Kasumi-1 (cell line): ENCODE measurements at regions not wholly inside any gene's neighbourhood (a gene's known extent, or its start where the extent isn't known, plus 50 kb on each side); places are given as distances from the start of the nearest gene placed in this dataset.

ENCODE experiments used
- DNase-seq, 2 experiments: peaks; one replicate each; lab custom pipeline; 2025; lab: John Stamatoyannopoulos, UW

GRCh38 chr6:19465256-19465655, 371.9 kb upstream of the ID4 start:
- DNase-seq = no peak

GRCh38 chr6:19465760-19466159, 371.4 kb upstream of the ID4 start:
- no peak for DNase-seq

GRCh38 chr6:19470333-19470732, 366.8 kb upstream of the ID4 start:
- DNase-seq = no peak

GRCh38 chr6:19472153-19472552, 365.0 kb upstream of the ID4 start:
- DNase-seq = no peak

GRCh38 chr6:19472850-19473249, 364.3 kb upstream of the ID4 start:
- DNase-seq = no peak

- DNase-seq = no peak
These were observed 359.6 kb upstream of the ID4 start for GRCh38 chr6:19477563-19477962.

GRCh38 chr6:19478273-19478672, 358.9 kb upstream of the ID4 start:
- no peak for DNase-seq

- no peak for DNase-seq
These were observed 358.2 kb upstream of the ID4 start for GRCh38 chr6:19478992-19479391.

GRCh38 chr6:19479551-19479950, 357.6 kb upstream of the ID4 start:
- DNase-seq = no peak

- DNase-seq = no peak
These were observed 344.3 kb upstream of the ID4 start for GRCh38 chr6:19492636-19493405.

GRCh38 chr6:19501737-19502245, 335.4 kb upstream of the ID4 start:
- DNase-seq = no peak

GRCh38 chr6:19502301-19502700, 334.9 kb upstream of the ID4 start:
- DNase-seq = no peak

GRCh38 chr6:19515939-19516338, 321.2 kb upstream of the ID4 start:
- DNase-seq = no peak

- no peak for DNase-seq
These were observed 317.2 kb upstream of the ID4 start for GRCh38 chr6:19519941-19520340.

- no peak for DNase-seq
These were observed 312.6 kb upstream of the ID4 start for GRCh38 chr6:19524366-19525186.

GRCh38 chr6:19525673-19526072, 311.5 kb upstream of the ID4 start:
- DNase-seq = no peak

GRCh38 chr6:19530188-19530587, 307.0 kb upstream of the ID4 start:
- no peak for DNase-seq

GRCh38 chr6:19535351-19535750, 301.8 kb upstream of the ID4 start:
- DNase-seq = no peak

- DNase-seq = no peak
These were observed 300.3 kb upstream of the ID4 start for GRCh38 chr6:19536838-19537237.

GRCh38 chr6:19538096-19538495, 299.1 kb upstream of the ID4 start:
- DNase-seq = no peak

- DNase-seq = no peak
These were observed 289.7 kb upstream of the ID4 start for GRCh38 chr6:19547507-19547906.

GRCh38 chr6:19549109-19549508, 288.1 kb upstream of the ID4 start:
- DNase-seq = no peak

GRCh38 chr6:19550380-19550779, 286.8 kb upstream of the ID4 start:
- DNase-seq = no peak
